ENCODE measurements at regions not wholly inside any gene's neighbourhood (a gene's known extent, or its start where the extent isn't known, plus 50 kb on each side); places are given as distances from the start of the nearest gene placed in this dataset.

DNA sequence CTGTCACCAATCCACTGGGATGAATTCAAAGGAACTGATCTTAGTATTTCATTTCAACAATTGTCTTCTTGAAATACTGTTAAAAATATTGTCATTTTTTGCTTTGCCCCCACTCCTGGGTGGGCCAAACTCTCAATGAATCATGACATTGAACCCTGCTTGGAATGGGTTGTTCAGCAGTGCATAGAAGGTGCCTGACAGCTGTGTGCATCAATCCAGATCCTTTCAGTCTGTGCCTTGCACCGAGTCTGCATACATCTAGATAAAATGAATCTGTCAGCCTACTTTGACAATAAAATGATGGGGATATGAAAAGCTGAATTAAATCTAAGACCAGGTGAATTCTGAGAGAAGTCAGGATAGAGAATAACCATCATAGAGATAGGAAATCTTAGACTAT lies 706.6 kb downstream of the CBLN2 start:
- Histone ChIP-seq H3K4me3 (ENCODE audit: low read depth, low read length) (no peak overlapping the region), H3K27me3 (replicated peaks) (no peaks in the 10 kb centered on the region), H3K27ac (no peak overlapping the region), H3K36me3 (replicated peaks) (no peaks in the 10 kb centered on the region)
- TF ChIP-seq, protein P1, sequence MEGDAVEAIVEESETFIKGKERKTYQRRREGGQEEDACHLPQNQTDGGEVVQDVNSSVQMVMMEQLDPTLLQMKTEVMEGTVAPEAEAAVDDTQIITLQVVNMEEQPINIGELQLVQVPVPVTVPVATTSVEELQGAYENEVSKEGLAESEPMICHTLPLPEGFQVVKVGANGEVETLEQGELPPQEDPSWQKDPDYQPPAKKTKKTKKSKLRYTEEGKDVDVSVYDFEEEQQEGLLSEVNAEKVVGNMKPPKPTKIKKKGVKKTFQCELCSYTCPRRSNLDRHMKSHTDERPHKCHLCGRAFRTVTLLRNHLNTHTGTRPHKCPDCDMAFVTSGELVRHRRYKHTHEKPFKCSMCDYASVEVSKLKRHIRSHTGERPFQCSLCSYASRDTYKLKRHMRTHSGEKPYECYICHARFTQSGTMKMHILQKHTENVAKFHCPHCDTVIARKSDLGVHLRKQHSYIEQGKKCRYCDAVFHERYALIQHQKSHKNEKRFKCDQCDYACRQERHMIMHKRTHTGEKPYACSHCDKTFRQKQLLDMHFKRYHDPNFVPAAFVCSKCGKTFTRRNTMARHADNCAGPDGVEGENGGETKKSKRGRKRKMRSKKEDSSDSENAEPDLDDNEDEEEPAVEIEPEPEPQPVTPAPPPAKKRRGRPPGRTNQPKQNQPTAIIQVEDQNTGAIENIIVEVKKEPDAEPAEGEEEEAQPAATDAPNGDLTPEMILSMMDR (IDR thresholded peaks at IDR 0.05; ENCODE audit: low read depth, low read length, missing control alignments) = no peak
- in situ Hi-C loops (cut with HindIII; ENCODE audit: low pct_ligation_motif_present, low sequenced_read_pairs) = no loop called here
- no peak for DNase-seq

DNA sequence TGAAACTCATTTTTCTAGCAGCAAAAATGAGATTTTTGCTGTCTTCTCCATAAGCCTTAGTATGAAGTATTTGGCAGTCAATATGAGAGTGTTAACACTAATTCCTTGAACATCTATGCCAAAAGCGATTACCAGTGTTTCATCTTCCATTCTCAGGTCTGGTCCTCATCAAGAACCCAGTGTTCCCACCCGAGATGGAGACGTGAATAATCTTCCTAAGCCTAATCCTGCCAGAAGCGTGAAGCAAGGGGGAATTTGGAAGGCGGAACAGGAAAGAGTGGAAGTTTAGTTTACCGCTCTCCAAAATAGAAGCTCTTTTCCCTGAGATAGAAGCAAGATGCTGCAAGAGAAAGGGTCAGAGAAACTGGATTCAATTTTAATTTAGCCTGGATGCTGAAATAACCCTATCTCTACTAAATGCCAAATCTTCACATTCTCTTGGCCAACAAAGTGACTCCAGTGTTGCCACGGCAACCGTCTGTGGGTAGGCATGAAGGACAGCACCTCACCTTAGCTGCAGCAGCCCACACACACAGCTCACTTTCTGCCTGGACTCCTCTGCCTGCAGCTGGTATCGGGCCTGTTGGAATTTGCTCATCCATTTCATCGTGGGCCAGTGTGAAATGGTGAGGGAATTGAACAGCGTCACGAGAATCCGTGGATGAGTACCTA lies 711.1 kb downstream of the CBLN2 start:
- TF ChIP-seq, protein P1 (IDR thresholded peaks at IDR 0.05; ENCODE audit: low read depth, low read length, missing control alignments) = no peak
- no peak for DNase-seq
- H3K27ac ChIP-seq = no peak overlapping the region
- no peaks in the 10 kb centered on the region for H3K27me3 ChIP-seq (replicated peaks)
- in situ Hi-C loops (cut with HindIII; ENCODE audit: low pct_ligation_motif_present, low sequenced_read_pairs) = no loop called here
- no peaks in the 10 kb centered on the region for H3K36me3 ChIP-seq (replicated peaks)
- no peak overlapping the region for H3K4me3 ChIP-seq (ENCODE audit: low read depth, low read length)

DNA sequence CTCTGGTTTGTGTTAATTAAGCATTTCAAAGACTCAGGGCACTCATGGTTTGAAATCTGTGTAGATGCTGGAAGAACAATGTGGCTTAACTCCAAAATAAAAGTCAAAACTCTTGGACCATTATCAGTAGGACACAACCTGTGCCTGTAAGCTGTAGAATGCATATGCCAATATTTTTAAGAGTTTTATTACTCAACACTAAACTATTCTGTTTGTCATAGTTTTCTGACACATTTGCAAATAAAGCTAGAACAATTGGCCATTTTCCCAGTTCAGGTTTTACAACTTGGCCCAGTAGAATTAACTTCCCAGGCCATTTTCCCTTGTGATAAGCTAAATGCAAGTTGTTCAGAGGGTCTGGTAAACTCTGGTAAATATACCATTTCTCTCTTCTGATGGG lies 713.1 kb downstream of the CBLN2 start:
- no peak for DNase-seq
- TF ChIP-seq, protein P1 (IDR thresholded peaks at IDR 0.05; ENCODE audit: low read depth, low read length, missing control alignments) = no peak

DNA sequence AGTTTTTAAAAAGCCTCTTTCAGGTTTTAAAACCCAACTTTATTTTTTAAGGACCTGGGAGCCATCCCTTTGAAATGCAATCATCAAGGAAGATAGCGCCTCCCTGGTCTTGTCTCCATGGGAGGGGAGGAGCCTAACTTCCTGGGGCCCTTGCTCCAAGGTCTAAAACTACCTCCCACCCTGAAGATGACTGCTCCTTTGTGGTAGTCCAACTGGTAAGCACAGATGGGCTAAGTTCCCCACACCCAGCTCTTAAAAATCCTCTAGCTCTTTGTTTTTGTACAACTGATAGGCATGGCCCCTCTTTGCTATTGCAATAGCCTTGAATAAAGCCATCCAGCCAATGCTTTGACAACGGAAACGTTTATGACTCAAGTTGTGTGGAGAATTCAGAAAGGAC lies 716.8 kb downstream of the CBLN2 start:
- DNase-seq = no peak
- Histone ChIP-seq H3K27ac (no peak overlapping the region), H3K4me3 (ENCODE audit: low read depth, low read length) (no peak overlapping the region), H3K27me3 (replicated peaks) (no peaks in the 10 kb centered on the region), H3K36me3 (replicated peaks) (no peaks in the 10 kb centered on the region)
- in situ Hi-C loops (cut with HindIII; ENCODE audit: low pct_ligation_motif_present, low sequenced_read_pairs) = no loop called here
- TF ChIP-seq, protein P1 (IDR thresholded peaks at IDR 0.05; ENCODE audit: low read depth, low read length, missing control alignments) = no peak

More for the DNA sequence above, 713.1 kb downstream of the CBLN2 start:
- H3K27ac ChIP-seq = no peak overlapping the region
- no peaks in the 10 kb centered on the region for H3K36me3 ChIP-seq (replicated peaks)
- H3K4me3 ChIP-seq (ENCODE audit: low read depth, low read length) = no peak overlapping the region
- no peaks in the 10 kb centered on the region for H3K27me3 ChIP-seq (replicated peaks)
- in situ Hi-C loops (cut with HindIII; ENCODE audit: low pct_ligation_motif_present, low sequenced_read_pairs) = no loop called here

DNA sequence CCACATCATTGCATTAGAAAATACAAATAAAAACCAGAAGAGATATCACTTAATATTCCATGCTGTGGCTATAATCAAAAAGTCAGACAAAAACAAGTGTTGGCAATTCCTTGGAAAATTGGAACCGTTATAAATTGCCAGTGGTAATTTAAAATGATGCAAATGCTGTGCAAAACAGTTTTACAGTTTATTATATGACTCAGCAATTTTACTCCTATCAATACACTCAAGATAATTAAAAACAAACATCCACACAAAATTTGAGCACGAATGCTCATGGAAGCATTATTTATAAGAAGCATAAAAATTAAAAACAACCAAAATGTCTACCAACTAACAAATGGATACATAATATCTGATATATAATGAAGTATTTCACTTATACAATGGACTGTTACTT lies 728.8 kb downstream of the CBLN2 start:
- TF ChIP-seq, protein P1 (IDR thresholded peaks at IDR 0.05; ENCODE audit: low read depth, low read length, missing control alignments) = no peak
- Histone ChIP-seq H3K27ac (no peak overlapping the region), H3K36me3 (replicated peaks) (no peaks in the 10 kb centered on the region), H3K27me3 (replicated peaks) (no peaks in the 10 kb centered on the region), H3K4me3 (ENCODE audit: low read depth, low read length) (no peak overlapping the region)
- DNase-seq = no peak
- in situ Hi-C loops (cut with HindIII; ENCODE audit: low pct_ligation_motif_present, low sequenced_read_pairs) = no loop called here

DNA sequence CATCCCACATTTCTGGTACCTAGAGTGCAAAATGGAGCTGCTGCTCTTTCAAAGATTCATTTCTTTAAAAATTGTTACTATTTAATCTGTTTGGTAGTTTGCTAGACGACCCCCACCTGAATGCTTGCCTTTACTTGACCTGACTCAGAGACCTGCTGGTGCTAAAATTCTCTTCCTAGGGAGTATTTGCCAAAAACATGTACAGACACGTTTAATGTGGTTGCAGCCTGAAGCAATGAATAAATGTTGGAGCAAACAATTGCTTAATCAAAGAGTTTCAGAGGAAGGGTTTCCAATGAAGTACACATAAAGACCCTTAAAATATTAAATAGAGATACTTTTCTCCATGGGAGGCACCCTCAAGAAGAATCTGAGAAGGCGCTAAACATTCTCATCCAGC lies 734.4 kb downstream of the CBLN2 start:
- in situ Hi-C loops (cut with HindIII; ENCODE audit: low pct_ligation_motif_present, low sequenced_read_pairs) = no loop called here
- H3K4me3 ChIP-seq (ENCODE audit: low read depth, low read length) = no peak overlapping the region
- no peak overlapping the region for H3K27ac ChIP-seq
- H3K36me3 ChIP-seq (replicated peaks) = no peaks in the 10 kb centered on the region
- TF ChIP-seq, protein P1 (IDR thresholded peaks at IDR 0.05; ENCODE audit: low read depth, low read length, missing control alignments) = no peak
- DNase-seq = no peak
- H3K27me3 ChIP-seq (replicated peaks) = no peaks in the 10 kb centered on the region

Data from brain microvascular endothelial cell (primary cell).